T-helper 9 cell (primary cell): ENCODE measurements at regions not wholly inside any gene's neighbourhood (a gene's known extent, or its start where the extent isn't known, plus 50 kb on each side); places are given as distances from the start of the nearest gene placed in this dataset.

Experiments
- DNase-seq: peaks from one replicate; pipeline ENCODE4 v3.0.0-alpha.2; 2020

DNA sequence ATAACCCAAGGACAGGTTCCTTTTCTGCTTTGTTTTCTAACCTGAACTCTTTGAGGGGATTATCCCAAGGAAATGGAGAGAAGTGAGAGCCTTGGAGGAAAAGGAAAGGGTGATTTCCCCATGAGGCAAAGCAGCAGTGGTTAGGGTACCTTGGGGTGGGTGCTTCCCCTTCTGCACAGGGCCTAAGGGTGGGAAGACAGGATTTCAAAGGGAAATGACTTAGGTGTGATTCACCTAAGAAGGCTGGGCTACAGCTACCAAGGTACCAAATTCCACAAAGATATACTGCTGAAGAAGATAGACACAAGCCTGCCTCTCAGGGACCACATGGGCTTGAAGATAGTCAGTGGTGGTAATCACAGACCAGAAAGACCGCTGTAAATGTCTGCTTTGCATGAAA is 325.3 kb upstream of the DPH6 start:
- no peak for DNase-seq

DNA sequence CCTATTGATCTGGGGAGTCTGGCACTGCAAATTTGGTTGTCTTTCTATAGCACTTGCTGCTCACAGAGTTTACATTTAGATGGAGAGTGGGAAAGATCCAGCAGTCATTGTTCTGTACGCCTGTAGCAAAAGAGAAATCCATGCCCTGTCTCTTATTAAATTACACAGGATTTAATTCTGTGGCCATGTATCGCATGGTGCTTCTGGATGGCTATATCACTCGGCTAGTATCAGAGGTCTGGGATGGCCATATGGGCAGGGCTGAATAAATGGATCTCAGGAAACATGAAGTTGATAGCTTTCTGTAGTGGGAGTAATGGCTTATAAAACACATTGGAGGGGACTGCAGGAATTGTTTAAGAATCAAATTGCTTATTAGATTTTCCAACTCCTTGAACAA is 325.8 kb upstream of the DPH6 start:
- no peak for DNase-seq

DNA sequence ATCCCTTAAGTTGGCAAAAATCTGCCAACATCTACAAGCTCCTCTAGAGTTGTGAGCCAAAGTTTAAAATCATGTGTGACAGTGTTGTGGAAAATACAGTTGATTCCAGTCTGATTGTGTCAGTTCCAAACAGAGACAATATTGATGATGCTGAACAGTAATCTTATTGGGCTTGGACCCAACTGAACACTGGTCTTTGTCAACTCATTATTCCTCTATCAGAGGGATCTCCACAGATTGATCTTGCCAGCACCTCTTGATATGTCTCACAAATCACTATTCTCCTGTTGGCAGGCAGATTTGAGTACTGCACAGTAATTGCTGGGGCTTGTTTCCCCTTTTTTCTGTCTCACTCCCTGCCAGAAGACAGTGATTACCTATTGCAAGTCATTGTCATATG is 326.6 kb upstream of the DPH6 start:
- no peak for DNase-seq

DNA sequence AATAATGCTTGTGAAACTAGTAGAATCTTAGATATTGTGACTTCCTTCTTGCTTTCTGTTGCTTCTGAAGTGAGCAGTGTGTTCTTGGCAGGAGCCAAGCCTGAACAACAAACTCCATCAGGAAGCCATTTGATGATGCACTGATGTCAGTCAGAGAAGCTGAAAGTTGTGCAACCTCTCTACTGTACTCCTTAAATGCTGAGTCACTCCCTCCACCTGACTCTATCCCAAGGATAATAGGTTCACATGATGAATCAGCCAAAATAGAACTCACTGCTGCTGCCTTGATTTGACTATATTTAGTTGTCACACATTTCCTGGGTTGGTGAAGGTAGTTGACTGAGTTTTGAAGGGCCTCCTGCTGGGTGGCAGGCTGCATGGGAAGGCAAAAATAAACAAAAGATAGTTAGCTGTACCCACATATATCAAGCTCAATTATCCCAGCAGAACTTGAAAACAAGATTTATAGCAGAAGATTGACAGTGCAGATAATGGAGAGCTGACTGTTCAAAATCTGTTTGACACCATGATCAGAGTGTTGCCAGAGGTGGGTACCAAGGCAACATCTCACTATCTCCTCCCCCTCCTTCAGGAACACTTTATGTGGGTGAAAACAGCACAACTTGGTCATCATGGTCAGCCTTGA is 328.4 kb upstream of the DPH6 start:
- DNase-seq = no peak

DNA sequence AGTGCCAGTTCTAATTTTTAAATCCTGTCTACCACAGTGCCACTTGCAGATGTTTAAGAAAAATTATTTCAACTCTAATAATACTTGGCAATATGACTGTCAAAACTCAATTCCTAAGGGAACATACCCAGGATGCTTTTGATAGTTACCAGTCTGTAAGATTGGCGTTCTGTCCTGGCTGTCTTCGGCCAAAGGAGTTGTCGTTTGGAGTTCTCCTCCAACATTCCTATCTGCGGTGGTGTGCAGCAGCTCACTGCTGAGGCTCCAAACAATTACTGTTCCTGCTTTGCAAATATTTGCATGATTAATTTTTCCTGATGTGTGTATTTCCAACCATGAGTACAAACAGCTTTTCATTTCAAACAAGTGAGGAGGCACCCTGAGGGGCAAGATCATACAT is 330.8 kb upstream of the DPH6 start:
- no peak for DNase-seq

DNA sequence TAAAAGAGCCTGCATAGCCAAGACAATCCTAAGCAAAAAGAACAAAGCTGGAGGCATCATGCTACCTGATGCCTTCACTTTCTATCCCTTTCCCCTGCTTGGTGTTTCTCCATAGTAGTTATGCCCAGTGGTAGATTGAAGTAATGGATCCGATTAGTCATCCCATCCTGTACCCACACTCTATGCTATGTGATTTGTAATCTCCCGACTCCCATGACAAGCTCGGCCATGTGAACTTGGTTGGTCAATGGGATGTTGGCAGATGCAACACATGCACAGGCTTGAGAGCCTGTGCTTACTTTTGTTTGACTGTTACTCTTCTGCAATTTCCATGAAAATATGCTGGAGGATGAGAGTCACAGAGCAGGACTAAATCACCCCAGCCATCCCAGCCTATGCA is 334.9 kb upstream of the DPH6 start:
- DNase-seq = no peak

DNA sequence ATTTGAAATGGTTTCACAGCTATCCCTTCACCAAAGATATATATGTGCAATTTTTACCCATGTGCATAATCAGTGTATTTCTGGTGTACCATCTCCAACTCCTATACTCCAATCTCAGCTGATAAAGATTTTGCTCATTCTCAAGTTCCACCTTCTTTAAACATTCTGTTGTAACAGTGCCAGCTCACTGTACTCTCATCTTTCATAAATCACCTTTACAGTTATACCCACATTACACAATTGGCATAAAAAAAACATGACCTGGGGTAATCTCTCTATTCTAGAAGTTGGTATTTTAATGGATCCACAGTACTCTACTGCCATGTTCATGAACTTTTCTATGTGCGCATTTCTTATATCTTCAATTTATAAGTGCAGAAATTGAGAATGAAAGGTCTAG is 339.9 kb upstream of the DPH6 start:
- DNase-seq = no peak

DNA sequence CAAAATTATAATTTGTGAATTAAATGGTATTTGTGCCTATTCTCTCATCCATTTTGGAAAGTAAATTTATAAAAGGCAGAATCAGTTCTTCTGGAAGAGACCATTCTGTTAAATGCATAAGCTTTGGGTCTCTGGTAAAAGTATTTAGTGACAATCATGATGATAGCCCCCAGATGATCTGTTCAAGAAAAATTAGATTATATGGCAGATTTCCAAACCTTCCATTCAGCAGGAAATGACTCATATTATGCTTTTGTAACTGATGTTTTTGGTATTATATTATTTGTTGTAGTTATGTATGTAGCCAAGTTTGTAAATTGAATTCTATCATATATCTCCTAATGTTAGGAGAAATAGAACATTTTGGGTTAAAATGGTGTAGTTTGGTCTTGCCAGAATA is 340.8 kb upstream of the DPH6 start:
- DNase-seq = no peak

DNA sequence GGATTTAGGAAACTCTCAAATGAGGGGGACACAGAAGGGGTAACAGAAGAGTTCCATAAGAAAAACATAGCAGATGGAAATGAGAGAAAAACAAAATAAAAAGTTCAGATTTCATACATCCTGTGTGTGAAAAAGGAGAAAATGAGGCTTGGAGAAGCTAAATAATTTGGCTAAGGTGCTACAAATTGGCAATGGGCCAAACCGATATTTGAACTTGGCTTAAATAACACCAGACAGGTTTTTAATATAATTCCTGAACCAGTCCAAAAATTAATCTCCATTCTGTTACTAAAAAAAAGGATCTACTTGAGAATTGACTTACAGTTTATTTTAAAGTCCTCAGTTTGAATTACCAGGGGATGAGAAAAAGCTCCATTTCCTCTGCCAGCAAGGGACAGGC is 342.9 kb upstream of the DPH6 start:
- no peak for DNase-seq

DNA sequence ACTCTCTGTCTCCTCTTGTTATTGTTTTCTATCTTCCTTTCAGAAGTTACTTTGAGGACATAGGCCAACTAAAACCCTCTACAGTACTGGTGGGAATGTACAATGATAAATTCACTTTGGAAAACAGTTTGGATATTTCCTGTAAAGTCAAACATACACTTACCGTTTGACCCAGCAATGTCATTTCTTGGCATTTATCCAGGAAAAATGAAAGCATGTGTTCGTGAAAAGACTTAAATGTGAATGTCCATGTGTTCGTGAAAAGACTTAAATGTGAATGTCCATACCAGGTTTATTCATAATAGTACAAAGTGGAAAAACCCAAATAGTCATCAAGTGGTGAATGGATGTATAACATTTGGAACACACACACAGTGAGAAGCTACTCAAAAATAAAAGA is 361.5 kb upstream of the DPH6 start:
- no peak for DNase-seq

DNA sequence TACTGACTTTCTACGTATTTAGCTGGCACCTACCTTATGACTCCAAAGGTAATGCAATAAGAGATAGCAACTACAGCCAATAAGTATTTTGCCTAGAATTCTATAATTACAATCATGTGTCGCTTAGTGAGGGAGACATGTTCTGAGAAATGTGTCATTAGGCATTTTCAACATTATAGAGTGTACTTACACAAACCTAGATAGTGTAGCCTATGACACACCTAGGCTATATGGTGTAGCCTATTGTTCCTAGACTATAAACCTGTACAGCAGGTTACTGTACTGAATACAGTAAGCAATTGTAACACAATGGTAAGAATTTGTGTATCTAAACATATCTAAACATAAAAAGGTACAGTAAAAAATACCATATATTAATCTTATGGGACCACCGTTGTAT is 363.4 kb upstream of the DPH6 start:
- DNase-seq = no peak

DNA sequence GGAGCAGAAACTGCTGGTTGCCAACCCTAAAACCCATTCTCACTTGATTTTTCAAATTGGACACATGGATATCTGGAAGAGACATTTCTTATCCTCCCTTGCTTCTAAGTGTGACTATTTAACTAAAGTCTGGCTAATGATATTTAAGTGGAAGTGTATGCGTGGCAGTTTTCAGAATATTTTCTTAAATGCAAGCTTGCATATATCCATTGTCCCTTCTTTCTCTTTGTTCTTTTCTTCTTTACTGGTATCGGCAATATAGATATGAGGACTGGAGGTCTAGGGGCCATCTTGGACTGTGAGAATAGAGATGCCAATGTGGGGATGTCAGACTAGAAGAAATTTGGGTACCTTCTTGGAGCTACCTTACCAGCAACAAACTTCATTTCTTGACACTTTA is 364.3 kb upstream of the DPH6 start:
- DNase-seq = no peak

DNA sequence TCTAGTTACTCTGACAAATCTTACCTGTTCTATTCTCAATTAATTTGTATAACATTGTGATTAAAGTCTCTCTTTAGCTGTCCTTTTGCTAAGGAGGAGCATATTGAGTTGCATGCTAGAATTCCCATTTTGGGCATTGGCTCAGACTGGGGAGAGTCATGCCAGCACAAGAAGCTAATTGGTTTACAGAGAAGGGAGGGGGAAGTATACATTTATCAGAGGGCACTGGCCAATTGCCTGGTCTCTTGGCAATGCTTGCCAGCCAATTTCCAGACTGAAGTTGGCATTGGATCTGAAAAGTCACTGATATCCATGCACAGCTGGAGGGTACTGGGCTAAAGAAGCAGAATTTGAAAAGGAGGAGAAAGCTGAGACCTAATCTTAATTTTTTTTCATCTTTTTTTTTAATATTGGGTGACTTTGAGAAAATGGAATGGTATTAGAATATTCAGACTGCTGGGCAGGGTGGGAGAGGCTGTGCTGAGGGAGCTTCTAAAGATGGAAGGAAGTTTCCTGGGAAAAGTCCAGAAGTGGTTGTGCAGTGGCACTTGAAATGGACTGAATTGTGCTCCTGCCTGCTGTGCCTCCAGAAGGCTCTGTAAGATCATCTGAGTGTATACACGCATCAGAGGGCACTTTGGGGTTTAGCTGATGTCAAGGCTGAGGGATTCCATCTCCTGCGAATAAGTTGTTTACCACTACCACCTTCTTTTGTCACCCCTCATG is 365.2 kb upstream of the DPH6 start:
- no peak for DNase-seq

DNA sequence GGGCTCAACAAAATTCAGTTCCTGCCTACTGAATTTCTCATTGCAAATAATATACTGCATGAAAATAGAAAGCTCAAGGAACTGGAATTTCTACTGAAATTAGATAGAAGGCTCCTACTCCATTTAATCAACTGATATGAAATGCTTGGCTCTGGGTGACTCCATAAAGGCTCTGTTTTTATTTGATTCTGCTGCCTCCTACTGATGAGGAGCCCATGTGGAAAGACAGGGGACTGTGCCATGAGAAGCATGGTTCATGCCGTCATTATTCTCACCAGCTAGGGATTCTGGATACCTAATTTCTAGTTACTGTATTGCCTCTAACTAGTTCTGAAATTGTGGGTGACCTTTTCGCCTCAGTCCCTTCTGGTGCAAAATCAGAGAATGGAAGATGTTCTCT is 366.2 kb upstream of the DPH6 start:
- DNase-seq = no peak

DNA sequence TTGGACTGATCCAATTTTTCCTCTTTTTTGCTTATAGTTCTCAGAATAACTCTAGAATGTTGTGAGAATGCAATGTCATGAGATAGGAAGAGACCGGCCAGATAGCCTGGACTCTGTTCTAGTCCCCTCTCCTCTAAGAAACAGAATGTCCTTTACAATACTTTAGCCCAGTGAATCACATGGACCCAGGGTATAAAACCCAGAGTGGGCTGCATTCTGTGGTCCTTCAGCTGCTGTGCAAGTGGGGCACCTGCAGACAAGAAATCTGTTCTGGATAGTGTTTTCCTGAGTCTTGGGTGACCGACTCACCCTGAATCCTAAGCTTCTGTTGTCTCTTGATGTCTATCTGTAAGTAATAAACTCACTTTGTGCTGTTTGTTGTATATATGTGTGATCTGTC is 368.6 kb upstream of the DPH6 start:
- no peak for DNase-seq

DNA sequence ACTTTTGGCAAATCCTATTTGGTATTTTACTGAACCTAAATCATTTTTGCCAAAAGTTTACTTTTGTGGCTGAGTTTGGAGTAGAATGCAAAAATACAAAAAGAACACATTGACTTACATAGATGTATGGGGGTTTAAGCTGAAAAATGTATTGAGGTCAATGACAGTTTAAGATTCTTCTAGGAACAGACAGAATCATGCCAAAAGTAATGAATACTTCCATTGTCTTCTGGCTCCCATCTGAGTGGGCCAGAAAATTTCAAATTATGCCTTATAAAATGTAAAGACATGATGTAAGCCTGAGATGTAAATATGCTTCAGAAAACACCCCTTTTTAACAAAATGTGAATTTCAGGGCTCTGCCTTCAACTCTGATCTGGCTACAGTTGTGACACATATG is 375.1 kb upstream of the DPH6 start:
- no peak for DNase-seq

DNA sequence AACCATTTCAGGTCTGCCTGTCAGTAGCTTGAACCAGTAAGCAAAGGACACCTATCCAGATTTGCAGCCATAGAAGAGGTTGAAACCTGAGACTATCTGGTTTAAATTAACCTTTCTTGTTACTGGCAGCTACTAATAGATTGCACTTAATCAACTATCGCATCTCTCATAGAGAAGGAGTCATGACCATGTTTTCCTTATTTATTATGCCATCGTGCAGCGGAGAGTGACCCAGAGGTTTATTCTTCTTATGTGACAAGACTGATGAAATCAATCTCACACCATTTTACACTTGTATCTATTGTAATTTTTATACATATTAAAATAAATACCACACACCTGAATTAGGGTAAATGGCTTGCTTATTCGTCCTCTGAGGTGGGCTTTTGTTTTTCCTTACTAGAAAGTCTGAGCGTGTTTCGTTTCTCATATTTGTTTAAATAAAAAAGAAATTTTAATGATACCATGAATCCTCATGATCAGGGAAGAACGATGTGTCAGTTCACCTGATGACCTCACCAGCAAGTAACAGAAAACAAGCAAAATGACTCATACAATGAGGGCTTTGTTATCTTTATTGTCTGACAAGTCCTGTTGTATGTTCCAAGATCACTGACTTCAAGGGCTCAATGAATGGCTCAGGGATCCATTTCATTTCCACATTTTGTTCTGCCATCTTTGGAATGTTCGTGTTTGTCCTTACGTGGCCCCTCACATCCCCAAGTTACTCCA is 379.5 kb upstream of the DPH6 start:
- no peak for DNase-seq

DNA sequence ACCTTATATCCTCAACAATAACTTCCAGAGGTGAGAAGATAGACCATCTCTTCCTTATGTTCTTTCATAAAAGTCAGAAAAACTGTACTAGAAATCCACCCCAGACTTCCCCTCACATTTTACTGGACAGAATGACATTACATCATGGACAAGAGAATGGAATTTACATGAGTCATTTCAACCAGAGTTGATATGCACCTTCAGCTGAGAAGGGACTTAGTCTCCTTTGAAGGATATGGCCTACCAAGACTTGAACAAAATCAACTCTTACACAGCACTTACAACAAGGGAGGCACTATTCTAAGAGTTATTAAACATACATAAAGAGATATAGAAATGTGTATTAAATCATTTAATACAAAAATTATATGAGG is 380.0 kb upstream of the DPH6 start:
- no peak for DNase-seq

DNA sequence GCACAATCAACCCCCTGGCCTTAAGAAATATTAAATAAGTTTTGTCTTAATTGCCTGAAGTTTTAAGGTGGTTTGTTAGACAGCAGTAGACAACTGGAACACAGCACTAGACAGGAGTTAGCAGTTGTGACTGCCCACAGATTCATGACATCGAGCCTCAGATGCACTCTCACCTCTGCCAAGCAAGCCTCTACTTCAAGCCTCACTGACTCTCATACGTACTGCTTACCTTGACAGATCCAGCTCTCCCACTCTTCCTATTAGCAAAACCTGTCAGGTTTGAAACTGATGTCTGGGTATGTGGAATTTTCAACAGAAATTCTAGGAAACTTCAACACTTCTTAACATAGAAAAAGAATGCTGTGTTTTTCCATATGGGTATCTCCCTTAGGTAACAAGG is 382.9 kb upstream of the DPH6 start:
- DNase-seq = no peak

DNA sequence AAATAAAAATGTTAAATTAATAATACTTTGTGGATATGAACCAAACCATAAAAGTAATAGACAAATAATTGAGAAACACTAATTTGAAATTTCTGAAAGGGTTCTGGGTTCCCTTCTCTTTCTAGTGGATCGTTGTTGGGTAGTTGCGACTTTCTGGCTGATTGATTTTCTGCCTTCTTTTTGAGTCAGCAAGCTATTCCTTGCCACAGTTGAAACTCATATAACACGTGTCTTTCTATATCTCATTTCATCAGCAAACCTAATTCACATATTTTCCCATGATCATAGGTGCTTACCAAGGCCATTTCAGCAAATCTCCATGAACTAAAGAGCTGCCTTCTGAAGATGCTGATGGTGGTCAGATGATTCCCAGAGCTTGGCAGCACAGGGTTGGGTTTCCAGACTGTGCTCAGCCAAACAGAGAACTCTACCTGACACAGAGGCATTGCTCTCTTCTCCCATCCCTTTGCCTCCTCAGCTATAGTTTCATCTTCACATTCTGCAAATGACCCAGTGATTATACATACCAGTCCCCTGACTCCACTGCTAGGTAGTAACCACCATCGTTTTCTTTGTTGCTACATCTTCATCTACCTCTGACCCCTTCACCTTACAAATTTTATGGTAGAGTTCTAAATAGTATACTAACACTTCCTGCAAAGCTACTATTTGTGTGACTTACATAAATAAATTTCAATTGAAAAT is 383.9 kb upstream of the DPH6 start:
- DNase-seq = no peak

DNA sequence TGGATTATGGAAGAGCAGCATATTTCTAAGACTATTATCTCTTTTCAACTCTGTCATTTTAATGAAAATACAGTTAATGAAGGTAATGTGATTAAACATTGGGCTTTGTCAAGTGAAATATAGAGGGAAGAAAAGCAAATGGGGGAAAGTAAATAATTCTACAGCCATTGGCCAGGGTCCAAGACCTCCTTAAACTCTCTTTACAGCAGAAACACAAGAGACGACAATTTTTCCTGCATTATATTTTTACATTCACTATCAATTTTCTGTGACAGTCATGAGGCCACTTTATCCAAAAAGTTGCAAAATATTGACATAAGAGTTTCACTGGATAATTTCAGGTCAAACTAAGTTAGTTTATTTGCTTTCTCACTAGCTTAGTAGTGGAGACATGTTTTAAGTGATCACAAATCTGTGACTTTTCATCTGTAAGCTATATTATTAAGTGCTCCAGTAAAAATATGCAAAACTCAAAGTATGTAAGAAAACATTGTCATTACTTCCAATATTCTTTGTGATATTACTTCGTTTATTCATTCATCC is 385.9 kb upstream of the DPH6 start:
- no peak for DNase-seq

DNA sequence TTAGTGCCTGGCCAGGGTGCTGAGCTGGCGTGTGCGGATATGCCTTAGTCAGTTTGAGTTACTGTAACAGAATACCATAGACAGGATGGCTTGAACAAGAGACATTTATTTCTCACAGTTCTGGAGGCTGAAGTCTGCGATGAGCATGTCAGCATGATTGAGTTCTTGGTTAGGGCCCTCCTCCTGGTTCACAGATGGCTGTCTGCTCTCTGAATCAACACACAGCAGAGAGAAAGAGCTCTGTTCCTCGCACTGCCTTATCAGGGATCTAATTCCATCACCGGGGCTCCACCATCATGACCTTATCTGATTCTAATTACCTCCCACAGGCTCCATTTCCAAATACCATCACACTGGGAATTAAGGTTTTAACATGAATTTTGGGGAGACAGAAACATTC is 386.6 kb upstream of the DPH6 start:
- no peak for DNase-seq

DNA sequence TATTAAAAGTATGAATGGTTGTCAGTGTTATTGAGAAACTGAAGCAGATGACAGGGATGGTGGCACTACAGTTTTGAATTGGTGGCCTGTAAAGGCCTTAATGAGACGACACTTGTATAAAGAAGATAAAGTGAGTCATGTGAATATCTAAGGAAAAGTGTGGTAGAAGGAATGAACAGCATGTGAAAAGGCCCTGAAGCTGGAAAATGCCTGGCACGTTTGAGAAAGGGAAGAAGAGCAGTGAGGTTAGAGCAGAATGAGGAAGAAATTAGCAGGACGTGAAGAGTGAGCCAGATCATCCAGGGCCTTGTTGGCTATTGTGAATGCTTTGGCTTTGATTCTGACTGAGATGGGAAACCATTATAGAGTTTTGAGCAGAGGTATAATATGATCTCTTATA is 387.6 kb upstream of the DPH6 start:
- DNase-seq = no peak
